GM18951 (cell line): ENCODE measurements at regions not wholly inside any gene's neighbourhood (a gene's known extent, or its start where the extent isn't known, plus 50 kb on each side); places are given as distances from the start of the nearest gene placed in this dataset.

Experiments used
- POLR2A ChIP-seq: IDR thresholded peaks from 4 replicates; pipeline ENCODE4 v1.6.1; 2011; ENCODE audit warnings: mild to moderate bottlenecking; ENCODE audit not compliant: insufficient read length, insufficient read depth; ENCODE audit errors: extremely low read depth
- in situ Hi-C: fragments of 300-500 bp; cut with MboI; formaldehyde crosslinking; loops from one replicate; pipeline ENCODE4 v1.12.0; 2022; ENCODE audit warnings: low sequenced_read_pairs, mixed read lengths, inconsistent platforms; ENCODE audit not compliant: unreplicated experiment

DNA sequence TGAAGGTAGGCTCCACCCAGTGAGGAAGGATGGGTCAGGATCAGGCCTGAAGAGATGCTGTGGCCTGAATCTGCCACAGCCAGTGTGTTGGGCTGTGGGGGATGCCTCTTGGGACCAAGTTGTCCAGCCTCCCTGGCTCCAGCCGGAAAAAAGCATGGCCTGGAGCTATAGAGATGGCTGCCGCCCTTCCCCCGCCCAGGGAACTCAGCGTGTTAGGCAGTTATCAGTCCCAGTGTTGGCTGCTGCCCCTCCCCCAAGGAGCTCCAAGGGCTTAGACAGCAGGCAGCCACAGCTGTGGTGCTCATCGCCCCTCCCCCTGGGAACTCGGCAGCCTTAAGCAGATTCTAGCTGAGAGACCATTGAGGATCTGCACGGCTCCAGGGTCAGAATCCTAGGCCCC, 158.0 kb downstream of the CAPZA3 start:
- no peak for TF ChIP-seq POLR2A
- in situ Hi-C loops, result no loop called here

- TF ChIP-seq POLR2A, result no peak
- in situ Hi-C loops, result no loop called here
Measured at GRCh38 chr12:18897823-18898222, 159.9 kb downstream of the CAPZA3 start.

- no peak for TF ChIP-seq POLR2A
- in situ Hi-C loops, result no loop called here
Measured at GRCh38 chr12:18898470-18898869, 160.6 kb downstream of the CAPZA3 start.

DNA sequence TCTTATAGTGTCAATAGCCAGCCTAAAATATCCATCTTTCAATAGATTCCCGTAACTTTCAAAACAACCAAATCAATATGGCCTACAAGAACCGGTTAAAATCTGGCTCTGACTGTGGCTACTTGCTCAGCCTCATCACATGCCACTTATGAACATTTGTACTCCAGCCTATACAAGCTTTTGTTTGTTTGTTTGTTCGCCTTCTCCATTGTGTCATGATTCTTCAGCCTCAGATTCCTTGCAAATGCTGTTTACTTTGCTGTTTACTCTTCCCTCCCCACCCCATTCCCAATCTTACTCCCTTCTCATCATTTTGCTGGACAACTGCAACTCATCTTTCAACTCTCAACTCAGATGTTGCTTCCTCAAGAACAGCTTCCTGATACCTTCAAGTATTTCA, 161.2 kb downstream of the CAPZA3 start:
- no peak for TF ChIP-seq POLR2A
- in situ Hi-C loops, result no loop called here

DNA sequence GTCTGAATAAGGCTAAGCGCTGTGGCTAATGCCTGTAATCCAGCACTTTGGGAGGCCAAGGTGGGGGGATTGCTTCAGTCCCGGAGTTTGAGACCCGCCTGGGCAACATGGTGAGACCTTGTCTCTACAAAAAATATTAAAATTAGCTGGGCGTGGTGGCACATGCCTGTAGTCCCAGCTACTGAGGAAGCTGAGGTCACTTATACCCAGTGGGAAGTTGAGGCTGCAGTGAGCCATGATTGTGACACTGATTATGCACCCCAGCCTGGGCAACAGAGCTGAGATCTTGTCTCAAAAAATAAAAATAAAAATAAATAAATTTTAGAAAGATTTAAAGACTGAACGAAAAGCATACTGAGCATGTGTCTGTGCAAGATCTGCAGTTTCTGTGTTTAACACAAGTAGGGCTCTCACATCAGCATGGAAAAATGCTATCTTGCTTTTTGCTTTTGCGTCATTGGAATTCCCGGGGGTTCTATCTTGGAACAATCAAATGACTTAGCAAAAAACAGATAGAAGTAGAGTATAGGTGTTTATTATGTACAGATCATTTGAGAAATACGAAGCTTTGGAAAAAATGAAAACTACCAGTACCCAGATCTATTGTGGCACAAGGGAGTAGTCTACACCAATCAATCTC, 161.9 kb downstream of the CAPZA3 start:
- in situ Hi-C loops, result no loop called here
- no peak for TF ChIP-seq POLR2A

DNA sequence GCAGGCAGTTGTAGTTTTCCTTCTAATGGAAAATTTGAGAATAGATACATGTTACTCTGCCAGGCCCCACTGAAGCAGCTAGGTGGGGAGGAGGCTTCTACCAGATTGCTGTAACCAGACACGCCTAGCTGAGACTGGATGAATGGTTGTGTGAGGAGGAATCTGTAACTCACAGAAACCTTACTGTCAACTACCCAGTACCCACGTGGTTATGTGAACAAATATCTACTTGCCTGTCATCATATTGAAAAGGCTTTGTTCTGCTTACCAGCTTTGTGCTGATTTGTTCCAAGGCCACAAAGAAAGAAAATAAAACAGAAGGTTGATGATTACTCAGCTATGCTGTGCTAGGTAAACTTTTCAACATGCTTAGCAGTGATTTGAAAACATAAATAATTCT, 167.2 kb downstream of the CAPZA3 start:
- in situ Hi-C loops, result no loop called here
- TF ChIP-seq POLR2A, result no peak

DNA sequence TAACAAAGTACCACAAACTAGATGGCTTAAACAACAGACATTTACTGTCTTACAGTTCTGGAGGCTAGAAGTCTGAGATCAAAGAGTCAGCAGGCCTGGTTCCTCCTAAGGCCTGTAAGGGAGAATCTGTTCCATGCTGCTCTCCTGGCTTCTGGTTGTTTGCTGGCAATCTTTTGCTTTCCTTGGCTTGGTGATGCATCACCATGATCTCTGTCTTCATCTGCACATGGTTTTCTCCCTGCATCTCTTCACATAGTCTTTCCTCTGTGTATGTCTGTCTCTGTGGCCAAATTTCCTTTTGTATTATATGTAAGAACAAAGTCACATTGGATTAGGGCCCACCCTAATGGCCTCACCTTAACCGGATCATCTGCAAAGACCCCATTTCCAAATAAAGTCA, 168.5 kb downstream of the CAPZA3 start:
- in situ Hi-C loops, result no loop called here
- no peak for TF ChIP-seq POLR2A

DNA sequence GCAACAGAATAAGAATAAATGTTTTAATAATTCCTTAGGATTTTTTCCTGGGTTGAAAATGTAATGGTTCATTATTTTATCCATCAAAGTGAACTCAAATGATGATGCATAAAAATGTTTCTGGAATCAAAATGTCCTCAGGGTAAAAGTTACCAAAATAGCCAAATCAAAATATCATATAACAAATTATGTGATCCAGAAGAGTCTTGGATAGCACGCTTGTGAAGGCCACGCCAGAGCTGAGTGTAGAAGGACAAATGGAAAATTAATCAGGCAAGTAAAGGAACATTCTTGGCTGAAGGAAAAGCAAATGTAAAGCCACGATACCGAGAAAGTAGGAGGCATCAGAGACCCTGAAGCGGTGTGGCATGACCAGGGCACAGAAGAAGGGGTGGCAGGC, 169.2 kb downstream of the CAPZA3 start:
- in situ Hi-C loops, result no loop called here
- TF ChIP-seq POLR2A, result no peak

- in situ Hi-C loops, result no loop called here
- no peak for TF ChIP-seq POLR2A
Measured at GRCh38 chr12:18907728-18908127, 169.8 kb downstream of the CAPZA3 start.

GRCh38 chr12:18908191-18908590, 170.3 kb downstream of the CAPZA3 start:
- in situ Hi-C loops, result no loop called here
- TF ChIP-seq POLR2A, result no peak

- in situ Hi-C loops, result no loop called here
- no peak for TF ChIP-seq POLR2A
Measured at GRCh38 chr12:18919871-18920511, 182.1 kb downstream of the CAPZA3 start.

DNA sequence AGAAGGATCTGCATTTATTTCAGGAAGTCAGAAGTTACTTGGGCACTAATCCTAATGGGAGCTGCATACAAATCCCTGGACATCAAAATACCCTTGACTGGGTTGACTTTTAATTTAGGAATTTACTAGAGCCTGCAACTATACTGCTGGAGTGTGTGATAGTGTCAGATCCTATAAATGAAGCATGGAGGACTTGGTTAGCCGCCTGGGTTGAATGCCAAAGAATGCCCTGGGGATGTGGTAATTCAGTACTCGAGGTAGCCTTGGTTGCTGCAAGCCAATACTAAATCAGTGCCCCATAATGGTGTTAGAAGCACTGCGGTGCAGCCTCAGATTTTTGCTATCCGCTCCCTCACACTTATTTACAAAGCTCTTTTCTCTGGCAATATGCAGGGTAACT, 184.9 kb downstream of the CAPZA3 start:
- no peak for TF ChIP-seq POLR2A
- in situ Hi-C loops, result no loop called here

- TF ChIP-seq POLR2A, result no peak
- in situ Hi-C loops, result no loop called here
Measured at GRCh38 chr12:18923721-18924120, 185.8 kb downstream of the CAPZA3 start.

DNA sequence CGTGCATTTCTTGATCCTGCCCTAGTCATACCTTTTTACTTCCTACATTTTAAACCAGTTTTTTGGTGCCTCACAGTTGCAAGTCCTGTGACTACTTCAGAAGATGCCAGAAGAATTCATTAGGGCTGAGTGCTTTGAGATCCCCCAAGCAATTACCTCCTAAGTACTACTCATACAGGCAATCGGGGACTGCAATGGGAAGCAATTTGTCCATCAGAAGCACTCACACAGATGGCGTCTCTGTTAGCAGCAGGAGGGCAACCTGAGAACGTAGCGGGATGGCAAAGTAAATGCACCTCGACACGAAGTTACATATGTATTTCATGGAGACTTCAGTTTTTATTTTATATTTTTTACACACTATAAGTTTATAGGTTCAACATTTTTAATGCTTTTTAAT, 188.3 kb downstream of the CAPZA3 start:
- TF ChIP-seq POLR2A, result no peak
- in situ Hi-C loops, result no loop called here
